ENCODE measurements at regions not wholly inside any gene's neighbourhood (a gene's known extent, or its start where the extent isn't known, plus 50 kb on each side); places are given as distances from the start of the nearest gene placed in this dataset.

DNA sequence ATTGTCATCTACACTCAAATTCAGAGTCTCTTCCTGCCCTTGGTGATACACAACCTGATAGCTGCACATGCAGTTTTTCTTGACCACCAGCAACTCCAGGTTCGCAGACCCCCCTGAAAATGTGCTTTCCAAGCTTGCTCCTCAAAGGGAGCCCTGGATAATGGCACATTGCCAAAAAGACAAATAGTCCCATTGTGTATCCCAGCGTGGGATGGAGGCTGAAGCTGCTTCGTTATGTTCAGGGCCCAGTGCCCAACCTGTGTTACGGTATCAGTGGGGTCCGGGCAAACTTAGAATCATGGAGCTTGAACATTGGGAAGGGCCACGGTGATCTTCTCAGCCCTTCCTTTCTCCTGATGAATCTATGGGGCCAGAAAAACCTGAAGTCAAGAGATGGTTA, 173.0 kb downstream of the TEX29 start:
- TF ChIP-seq, protein P1, sequence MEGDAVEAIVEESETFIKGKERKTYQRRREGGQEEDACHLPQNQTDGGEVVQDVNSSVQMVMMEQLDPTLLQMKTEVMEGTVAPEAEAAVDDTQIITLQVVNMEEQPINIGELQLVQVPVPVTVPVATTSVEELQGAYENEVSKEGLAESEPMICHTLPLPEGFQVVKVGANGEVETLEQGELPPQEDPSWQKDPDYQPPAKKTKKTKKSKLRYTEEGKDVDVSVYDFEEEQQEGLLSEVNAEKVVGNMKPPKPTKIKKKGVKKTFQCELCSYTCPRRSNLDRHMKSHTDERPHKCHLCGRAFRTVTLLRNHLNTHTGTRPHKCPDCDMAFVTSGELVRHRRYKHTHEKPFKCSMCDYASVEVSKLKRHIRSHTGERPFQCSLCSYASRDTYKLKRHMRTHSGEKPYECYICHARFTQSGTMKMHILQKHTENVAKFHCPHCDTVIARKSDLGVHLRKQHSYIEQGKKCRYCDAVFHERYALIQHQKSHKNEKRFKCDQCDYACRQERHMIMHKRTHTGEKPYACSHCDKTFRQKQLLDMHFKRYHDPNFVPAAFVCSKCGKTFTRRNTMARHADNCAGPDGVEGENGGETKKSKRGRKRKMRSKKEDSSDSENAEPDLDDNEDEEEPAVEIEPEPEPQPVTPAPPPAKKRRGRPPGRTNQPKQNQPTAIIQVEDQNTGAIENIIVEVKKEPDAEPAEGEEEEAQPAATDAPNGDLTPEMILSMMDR (optimal IDR thresholded peaks at IDR 0.05 in 1 of 3, IDR thresholded peaks at IDR 0.05 in 1 of 3, conservative IDR thresholded peaks at IDR 0.05 in 1 of 3; ENCODE audit: extremely low read depth in 1 of 3, insufficient read depth in 2 of 3, low read length in 3 of 3): no peak
- TF ChIP-seq EZH2 (IDR thresholded peaks at IDR 0.05; ENCODE audit: low read length): no peak

Measured in keratinocyte (primary cell).